Activated B cell treated with CpG ODN at 0.5 μM for 24 hours (primary cell): ENCODE measurements at regions not wholly inside any gene's neighbourhood (a gene's known extent, or its start where the extent isn't known, plus 50 kb on each side); places are given as distances from the start of the nearest gene placed in this dataset.
"Not testable (repeated sequence)": the region's sequence is repeated elsewhere in the genome, so short reads cannot be mapped to it uniquely, and the experiment has no call there.

Experiments
- ATAC-seq: fragments of 200-7000 bp; cut with Tn5 transposase; one replicate; pipeline ENCODE4 v1.10.0; 2021; ENCODE audit warnings: low read depth, mild to moderate bottlenecking, moderate library complexity
- CTCF ChIA-PET: fragments of 350-600 bp; sonication (Branson Sonifier 250); formaldehyde crosslinking; loops from one replicate; lab custom pipeline; 2021; ENCODE audit warnings: antibody characterized with exemption; lab: Charles Lee
- POLR2A ChIA-PET: fragments of 350-600 bp; sonication (Branson Sonifier 250); formaldehyde crosslinking; loops from one replicate; lab custom pipeline; 2021; ENCODE audit warnings: antibody characterized with exemption; lab: Charles Lee
- DNase-seq: peaks from one replicate; pipeline ENCODE4 v3.0.0; 2022
- H3K27ac Mint-ChIP-seq: one replicate; pipeline ENCODE4 v1.8.0; 2020; ENCODE audit warnings: mixed read lengths
- H3K27me3 Mint-ChIP-seq: one replicate; pipeline ENCODE4 v1.8.0; 2021; ENCODE audit warnings: mixed read lengths
- H3K36me3 Mint-ChIP-seq: one replicate; pipeline ENCODE4 v1.8.0; 2021; ENCODE audit warnings: low read depth, mixed read lengths
- H3K4me1 Mint-ChIP-seq: one replicate; pipeline ENCODE4 v1.8.0; 2021; ENCODE audit warnings: mixed read lengths
- H3K4me3 Mint-ChIP-seq: one replicate; pipeline ENCODE4 v1.8.0; 2020; ENCODE audit warnings: mild to moderate bottlenecking, mixed read lengths
- H3K9me3 Mint-ChIP-seq: one replicate; pipeline ENCODE4 v1.8.0; 2020; ENCODE audit warnings: mixed read lengths
- intact Hi-C: fragments of 100-400 bp; cut with micrococcal nuclease; formaldehyde crosslinking; loops from one replicate; pipeline ENCODE4 v1.15.1; 2024
- TF ChIP-seq, protein P1 (sequence below): fragments of 200-600 bp; IDR thresholded peaks from one replicate; pipeline ENCODE4 v1.8.0; 2022; ENCODE audit warnings: antibody characterized with exemption, mild to moderate bottlenecking

DNA sequence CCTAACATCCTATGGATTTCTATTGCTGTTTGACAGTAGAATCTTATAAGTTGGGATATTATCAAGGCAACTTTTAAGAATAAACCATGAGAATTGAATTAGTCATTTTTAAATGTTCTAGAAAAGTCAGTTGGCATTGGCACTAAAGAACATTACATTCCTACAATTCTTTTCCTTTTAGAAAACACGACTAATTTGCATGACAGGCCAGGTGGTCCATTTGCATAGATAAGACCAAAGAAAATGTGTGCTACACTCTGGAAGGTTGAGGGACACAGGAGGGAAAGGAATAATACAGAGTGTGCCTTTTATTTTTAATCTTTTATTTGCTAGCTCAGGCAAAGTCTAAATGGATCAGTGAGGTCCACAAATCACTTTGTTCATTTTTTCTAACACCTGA, 962.3 kb downstream of the EPHA3 start:
- TF ChIP-seq, protein P1, sequence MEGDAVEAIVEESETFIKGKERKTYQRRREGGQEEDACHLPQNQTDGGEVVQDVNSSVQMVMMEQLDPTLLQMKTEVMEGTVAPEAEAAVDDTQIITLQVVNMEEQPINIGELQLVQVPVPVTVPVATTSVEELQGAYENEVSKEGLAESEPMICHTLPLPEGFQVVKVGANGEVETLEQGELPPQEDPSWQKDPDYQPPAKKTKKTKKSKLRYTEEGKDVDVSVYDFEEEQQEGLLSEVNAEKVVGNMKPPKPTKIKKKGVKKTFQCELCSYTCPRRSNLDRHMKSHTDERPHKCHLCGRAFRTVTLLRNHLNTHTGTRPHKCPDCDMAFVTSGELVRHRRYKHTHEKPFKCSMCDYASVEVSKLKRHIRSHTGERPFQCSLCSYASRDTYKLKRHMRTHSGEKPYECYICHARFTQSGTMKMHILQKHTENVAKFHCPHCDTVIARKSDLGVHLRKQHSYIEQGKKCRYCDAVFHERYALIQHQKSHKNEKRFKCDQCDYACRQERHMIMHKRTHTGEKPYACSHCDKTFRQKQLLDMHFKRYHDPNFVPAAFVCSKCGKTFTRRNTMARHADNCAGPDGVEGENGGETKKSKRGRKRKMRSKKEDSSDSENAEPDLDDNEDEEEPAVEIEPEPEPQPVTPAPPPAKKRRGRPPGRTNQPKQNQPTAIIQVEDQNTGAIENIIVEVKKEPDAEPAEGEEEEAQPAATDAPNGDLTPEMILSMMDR = no peak
- no peaks in the 10 kb centered on the region for H3K36me3 Mint-ChIP-seq
- no peak overlapping the region for H3K4me3 Mint-ChIP-seq
- no peak overlapping the region for H3K27ac Mint-ChIP-seq
- H3K4me1 Mint-ChIP-seq = no peaks in the 10 kb centered on the region
- no peaks in the 10 kb centered on the region for H3K9me3 Mint-ChIP-seq
- DNase-seq = no peak
- H3K27me3 Mint-ChIP-seq = no peaks in the 10 kb centered on the region
- no peak for ATAC-seq
- intact Hi-C loops = no loop called here
- POLR2A ChIA-PET = no interaction called here
- CTCF ChIA-PET = no interaction called here

DNA sequence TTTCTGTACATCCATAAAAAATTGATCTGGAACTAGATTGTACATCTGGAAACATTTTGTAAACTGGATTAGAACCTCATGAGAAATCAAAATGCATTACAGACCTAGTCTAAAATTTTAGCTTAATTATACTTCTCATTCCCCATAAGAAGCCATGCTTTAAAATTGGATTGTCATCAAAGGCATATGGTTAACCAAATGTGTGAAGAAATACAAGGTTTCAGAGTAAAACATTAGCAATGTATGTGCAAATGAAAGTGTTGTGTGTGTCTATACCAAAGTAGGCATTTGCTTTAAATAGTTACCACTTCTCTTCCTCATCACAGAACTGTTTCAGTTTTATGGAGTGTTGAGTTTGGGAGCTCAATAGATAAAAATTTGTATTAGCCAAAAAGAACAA, 968.7 kb downstream of the EPHA3 start:
- POLR2A ChIA-PET = no interaction called here
- DNase-seq (no peak), ATAC-seq (no peak)
- Mint-ChIP-seq H3K4me1 (no peaks in the 10 kb centered on the region), H3K27me3 (no peaks in the 10 kb centered on the region), H3K4me3 (no peak overlapping the region), H3K9me3 (peaks cover 2% of the 10 kb centered on the region), H3K27ac (no peak overlapping the region), H3K36me3 (no peaks in the 10 kb centered on the region)
- CTCF ChIA-PET = no interaction called here
- intact Hi-C loops = no loop called here
- TF ChIP-seq, protein P1 = no peak

DNA sequence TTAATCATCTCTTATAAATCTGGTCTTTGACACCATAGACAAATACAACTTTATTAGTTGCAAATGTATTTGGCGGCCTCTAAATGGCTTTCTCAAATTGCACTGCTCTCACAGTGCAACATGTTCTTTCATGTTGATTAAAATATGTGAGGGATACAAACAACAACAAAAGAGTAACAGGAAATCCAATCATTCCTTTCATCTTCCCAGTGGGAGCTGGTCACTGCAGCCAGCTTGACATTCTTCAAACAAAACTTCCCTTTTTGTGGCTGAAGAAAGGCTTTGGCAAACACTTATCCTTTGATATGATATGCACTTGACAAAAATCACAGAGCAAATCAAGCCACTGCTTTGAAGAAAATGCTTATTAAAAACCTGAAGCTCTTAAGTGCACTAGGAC, 973.6 kb downstream of the EPHA3 start:
- Mint-ChIP-seq H3K36me3 (no peaks in the 10 kb centered on the region), H3K4me3 (no peak overlapping the region), H3K4me1 (no peaks in the 10 kb centered on the region), H3K27me3 (no peaks in the 10 kb centered on the region), H3K9me3 (peaks cover 2% of the 10 kb centered on the region), H3K27ac (no peak overlapping the region)
- no peak for DNase-seq
- TF ChIP-seq, protein P1 = no peak
- ChIA-PET POLR2A (no interaction called here), CTCF (no interaction called here)
- ATAC-seq = no peak
- intact Hi-C loops = no loop called here

DNA sequence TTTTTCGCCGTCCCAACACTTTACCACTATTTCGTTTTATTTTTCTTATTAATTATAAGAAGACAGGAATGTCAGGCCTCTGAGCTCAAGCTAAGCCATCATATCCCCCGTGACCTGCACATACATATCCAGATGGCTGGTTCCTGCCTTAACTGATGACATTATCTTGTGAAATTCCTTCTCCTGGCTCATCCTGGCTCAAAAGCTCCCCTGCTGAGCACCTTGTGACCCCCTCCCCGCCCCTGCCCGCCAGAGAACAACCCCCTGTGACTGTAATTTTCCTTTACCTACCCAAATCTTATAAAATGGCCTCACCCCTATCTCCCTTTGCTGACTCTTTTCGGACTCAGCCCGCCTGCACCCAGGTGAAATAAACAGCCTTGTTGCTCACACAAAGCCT, 978.9 kb downstream of the EPHA3 start:
- H3K27me3 Mint-ChIP-seq, H3K36me3 Mint-ChIP-seq, H3K9me3 Mint-ChIP-seq, H3K27ac Mint-ChIP-seq, DNase-seq, H3K4me1 Mint-ChIP-seq, H3K4me3 Mint-ChIP-seq, POLR2A ChIA-PET, CTCF ChIA-PET, intact Hi-C loops, ATAC-seq: not testable (repeated sequence)

DNA sequence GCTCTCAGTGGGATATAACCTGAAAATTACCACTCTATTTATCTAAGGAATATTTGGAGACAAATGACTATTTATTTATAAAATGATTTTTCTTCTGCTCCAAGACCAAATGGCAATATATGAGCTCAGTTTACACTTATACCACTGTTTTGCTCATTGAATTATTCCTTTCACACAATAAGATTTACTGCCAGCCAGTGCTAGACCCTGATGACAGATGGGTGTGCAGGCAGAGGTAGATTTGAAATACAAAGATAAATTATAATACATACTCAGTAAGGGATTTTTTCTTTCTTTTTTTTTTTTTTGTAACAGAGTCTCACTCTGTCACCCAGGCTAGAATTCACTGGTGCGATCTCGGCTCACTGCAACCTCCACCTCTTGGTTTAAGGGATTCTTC, 980.3 kb downstream of the EPHA3 start:
- ChIA-PET CTCF (no interaction called here), POLR2A (no interaction called here)
- H3K27me3 Mint-ChIP-seq = no peaks in the 10 kb centered on the region
- no peaks in the 10 kb centered on the region for H3K9me3 Mint-ChIP-seq
- DNase-seq (no peak), ATAC-seq (no peak)
- H3K36me3 Mint-ChIP-seq = no peaks in the 10 kb centered on the region
- TF ChIP-seq, protein P1 = no peak
- H3K27ac Mint-ChIP-seq = no peak overlapping the region
- H3K4me3 Mint-ChIP-seq = no peak overlapping the region
- intact Hi-C loops = no loop called here
- no peaks in the 10 kb centered on the region for H3K4me1 Mint-ChIP-seq

DNA sequence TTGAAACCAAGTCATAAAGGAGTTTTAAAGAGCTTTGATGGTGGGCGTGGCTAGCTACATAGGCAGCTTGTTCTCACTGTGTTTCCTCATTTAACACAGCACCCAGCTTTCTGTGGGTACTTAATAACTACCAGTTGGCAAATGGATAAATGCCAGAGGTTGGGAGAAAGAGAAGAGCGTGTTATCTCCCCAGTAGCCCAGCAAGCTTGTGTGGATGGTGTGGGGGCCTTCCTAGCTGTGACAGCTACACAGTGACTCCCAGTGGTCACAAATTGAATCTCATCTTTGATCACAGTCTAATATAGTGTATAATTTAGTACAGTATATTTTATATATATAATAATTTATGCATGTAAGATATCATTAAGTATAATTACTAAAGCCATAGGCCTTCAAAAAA, 984.1 kb downstream of the EPHA3 start:
- TF ChIP-seq, protein P1 = no peak
- Mint-ChIP-seq H3K4me3 (no peak overlapping the region), H3K36me3 (no peaks in the 10 kb centered on the region), H3K4me1 (no peaks in the 10 kb centered on the region), H3K27me3 (no peaks in the 10 kb centered on the region), H3K27ac (no peak overlapping the region), H3K9me3 (peaks cover 2% of the 10 kb centered on the region)
- CTCF ChIA-PET = interaction anchor here (0.9 to 1.9 kb wide), 3 partner anchors 13 to 1890 kb away, joined by 3 to 5 read pairs (median 5); no protein-coding TSS in a partner anchor
- intact Hi-C loops = loop anchor here (5.0 kb wide), 1 partner anchor 1874 kb away; no protein-coding TSS in a partner anchor
- DNase-seq = no peak
- POLR2A ChIA-PET = no interaction called here
- ATAC-seq = no peak
